Ammon's horn (tissue), 1 donor: ENCODE measurements at regions not wholly inside any gene's neighbourhood (a gene's known extent, or its start where the extent isn't known, plus 50 kb on each side); places are given as distances from the start of the nearest gene placed in this dataset.

ENCODE experiments used
- DNase-seq: peaks from one replicate; pipeline ENCODE4 v3.0.0-alpha.2; 2016; ENCODE audit warnings: low spot score

- DNase-seq = no peak
Measured at GRCh38 chr10:133035952-133036351, 51.8 kb upstream of the ADGRA1 start.

GRCh38 chr10:133034762-133035161 lies 53.0 kb upstream of the ADGRA1 start:
- no peak for DNase-seq

- DNase-seq = no peak
Measured at GRCh38 chr10:133034092-133034491, 53.6 kb upstream of the ADGRA1 start.

GRCh38 chr10:133033742-133034048 lies 54.0 kb upstream of the ADGRA1 start:
- no peak for DNase-seq

GRCh38 chr10:133032976-133033741 lies 54.6 kb upstream of the ADGRA1 start:
- no peak for DNase-seq

GRCh38 chr10:133032231-133032630 lies 55.5 kb upstream of the ADGRA1 start:
- no peak for DNase-seq

- no peak for DNase-seq
Measured at GRCh38 chr10:133031541-133032125, 56.1 kb upstream of the ADGRA1 start.

- DNase-seq = no peak
Measured at GRCh38 chr10:133030781-133031180, 56.9 kb upstream of the ADGRA1 start.

GRCh38 chr10:133030126-133030525 lies 57.6 kb upstream of the ADGRA1 start:
- DNase-seq = no peak

GRCh38 chr10:133028956-133029355 lies 58.8 kb upstream of the ADGRA1 start:
- DNase-seq = no peak

- DNase-seq = no peak
Measured at GRCh38 chr10:133028158-133028557, 59.6 kb upstream of the ADGRA1 start.

GRCh38 chr10:133027482-133027881 lies 60.2 kb upstream of the ADGRA1 start:
- no peak for DNase-seq

GRCh38 chr10:133026726-133027395 lies 60.9 kb upstream of the ADGRA1 start:
- no peak for DNase-seq

- DNase-seq = no peak
Measured at GRCh38 chr10:133026171-133026570, 61.6 kb upstream of the ADGRA1 start.

- no peak for DNase-seq
Measured at GRCh38 chr10:133025558-133026090, 62.1 kb upstream of the ADGRA1 start.

- DNase-seq = no peak
Measured at GRCh38 chr10:133024704-133025557, 62.8 kb upstream of the ADGRA1 start.

- DNase-seq = no peak
Measured at GRCh38 chr10:133023216-133023843, 64.4 kb upstream of the ADGRA1 start.

- no peak for DNase-seq
Measured at GRCh38 chr10:133022776-133023100, 65.0 kb upstream of the ADGRA1 start.

GRCh38 chr10:133021963-133022775 lies 65.6 kb upstream of the ADGRA1 start:
- no peak for DNase-seq

GRCh38 chr10:133021116-133021962 lies 66.4 kb upstream of the ADGRA1 start:
- no peak for DNase-seq
